Kidney glomerular epithelial cell (primary cell): ENCODE measurements at regions not wholly inside any gene's neighbourhood (a gene's known extent, or its start where the extent isn't known, plus 50 kb on each side); places are given as distances from the start of the nearest gene placed in this dataset.

Source experiments
- DNase-seq: peaks from one replicate; lab custom pipeline; 2025; lab: John Stamatoyannopoulos, UW

GRCh38 chr6:95357380-95358020, 219.8 kb upstream of the MANEA start:
- no peak for DNase-seq

- peak; percentile 12 for DNase-seq
Measured at GRCh38 chr6:95364016-95364604, 213.2 kb upstream of the MANEA start.

- no peak for DNase-seq
Measured at GRCh38 chr6:95365454-95365853, 211.9 kb upstream of the MANEA start.

GRCh38 chr6:95366414-95366813, 210.9 kb upstream of the MANEA start:
- DNase-seq, result no peak

- DNase-seq, result no peak
Measured at GRCh38 chr6:95383878-95384277, 193.5 kb upstream of the MANEA start.

GRCh38 chr6:95384988-95385387, 192.3 kb upstream of the MANEA start:
- DNase-seq, result no peak

- DNase-seq, result no peak
Measured at GRCh38 chr6:95387845-95388244, 189.5 kb upstream of the MANEA start.

GRCh38 chr6:95404777-95405176, 172.6 kb upstream of the MANEA start:
- DNase-seq, result no peak

- DNase-seq, result no peak
Measured at GRCh38 chr6:95408111-95408510, 169.2 kb upstream of the MANEA start.

- DNase-seq, result no peak
Measured at GRCh38 chr6:95410168-95410567, 167.2 kb upstream of the MANEA start.

GRCh38 chr6:95413789-95414188, 163.5 kb upstream of the MANEA start:
- DNase-seq, result no peak

GRCh38 chr6:95417856-95418255, 159.5 kb upstream of the MANEA start:
- DNase-seq, result no peak

- DNase-seq, result no peak
Measured at GRCh38 chr6:95420792-95421191, 156.5 kb upstream of the MANEA start.

- no peak for DNase-seq
Measured at GRCh38 chr6:95423331-95423730, 154.0 kb upstream of the MANEA start.

- DNase-seq, result peak; percentile 3
Measured at GRCh38 chr6:95431637-95432228, 145.6 kb upstream of the MANEA start.

GRCh38 chr6:95439741-95440140, 137.6 kb upstream of the MANEA start:
- no peak for DNase-seq

- no peak for DNase-seq
Measured at GRCh38 chr6:95448208-95448607, 129.1 kb upstream of the MANEA start.

GRCh38 chr6:95469511-95469910, 107.8 kb upstream of the MANEA start:
- DNase-seq, result no peak

- no peak for DNase-seq
Measured at GRCh38 chr6:95478941-95479340, 98.4 kb upstream of the MANEA start.

GRCh38 chr6:95487817-95488216, 89.5 kb upstream of the MANEA start:
- no peak for DNase-seq

GRCh38 chr6:95489185-95489863, 88.0 kb upstream of the MANEA start:
- DNase-seq, result no peak

GRCh38 chr6:95496769-95497426, 80.4 kb upstream of the MANEA start:
- DNase-seq, result no peak
